Neuronal stem cell (in vitro differentiated cells): ENCODE measurements at regions not wholly inside any gene's neighbourhood (a gene's known extent, or its start where the extent isn't known, plus 50 kb on each side); places are given as distances from the start of the nearest gene placed in this dataset.

Experiments used
- DNase-seq: peaks from one replicate; pipeline ENCODE4 v3.0.0-alpha.2; 2013; ENCODE audit warnings: low spot score
- H2AFZ ChIP-seq: one replicate; pipeline ENCODE4 v1.6.1; 2013; ENCODE audit warnings: mild to moderate bottlenecking, low read length, inconsistent platforms
- H2AK5ac ChIP-seq: 2 replicates; pipeline ENCODE4 v1.6.1; 2013; ENCODE audit warnings: low read depth, mild to moderate bottlenecking, inconsistent platforms, low read length, moderate library complexity, mixed read lengths
- H2BK120ac ChIP-seq: 2 replicates; pipeline ENCODE4 v1.6.1; 2013; ENCODE audit warnings: low read depth, mild to moderate bottlenecking, inconsistent platforms, low read length, moderate library complexity, mixed read lengths
- H2BK12ac ChIP-seq: one replicate; pipeline ENCODE4 v1.6.1; 2013; ENCODE audit warnings: low read length, inconsistent platforms
- H2BK15ac ChIP-seq: 2 replicates; pipeline ENCODE4 v1.6.1; 2013; ENCODE audit warnings: mild to moderate bottlenecking, low read length, inconsistent platforms, mixed read lengths
- H2BK5ac ChIP-seq: one replicate; pipeline ENCODE4 v1.6.1; 2013; ENCODE audit warnings: inconsistent platforms, mild to moderate bottlenecking, low read length, moderate library complexity
- H3K14ac ChIP-seq: one replicate; pipeline ENCODE4 v1.6.1; 2013; ENCODE audit warnings: low read length, inconsistent platforms
- H3K18ac ChIP-seq: 2 replicates; pipeline ENCODE4 v1.6.1; 2013; ENCODE audit warnings: low read length, inconsistent platforms
- H3K23ac ChIP-seq: 2 replicates; pipeline ENCODE4 v1.6.1; 2013; ENCODE audit warnings: low read depth, mild to moderate bottlenecking, mixed read lengths, low read length, inconsistent platforms; ENCODE audit not compliant: poor library complexity
- H3K27ac ChIP-seq: replicated peaks from 3 replicates; pipeline ENCODE4 v1.5.1; 2013; ENCODE audit warnings: low read length, inconsistent platforms
- H3K27me3 ChIP-seq, 3 experiments: 2 replicates each; pipeline ENCODE4 v1.6.1; 2013; ENCODE audit warnings: low read length in 3 of 3, mild to moderate bottlenecking in 2 of 3, inconsistent platforms in 1 of 3, low read depth in 1 of 3, mixed read lengths in 1 of 3, moderate library complexity in 1 of 3; ENCODE audit not compliant: control insufficient read depth in 3 of 3, insufficient read depth in 3 of 3
- H3K36me3 ChIP-seq, 2 donors: replicated peaks in 1 of 2; 2 replicates each; pipeline ENCODE4 v1.6.1; 2013; ENCODE audit warnings: low read length in 2 of 2; ENCODE audit not compliant: control insufficient read depth in 2 of 2, insufficient read depth in 2 of 2
- H3K4ac ChIP-seq: 2 replicates; pipeline ENCODE4 v1.6.1; 2013; ENCODE audit warnings: inconsistent platforms, mild to moderate bottlenecking, low read length, moderate library complexity
- H3K4me1 ChIP-seq, 2 donors: 1 replicate in 1 of 2; 2 replicates in 1 of 2; pipeline ENCODE4 v1.6.1; 2013; ENCODE audit warnings: low read length in 2 of 2, low read depth in 1 of 2; ENCODE audit not compliant: control insufficient read depth in 2 of 2, insufficient read depth in 1 of 2
- H3K4me2 ChIP-seq: one replicate; pipeline ENCODE4 v1.6.1; 2013; ENCODE audit warnings: mild to moderate bottlenecking, low read length, inconsistent platforms; ENCODE audit not compliant: insufficient read depth, poor library complexity, severe bottlenecking
- H3K4me3 ChIP-seq, 2 donors: 2 replicates each; pipeline ENCODE4 v1.5.1; 2013; ENCODE audit warnings: low read length in 2 of 2, mild to moderate bottlenecking in 2 of 2, inconsistent platforms in 1 of 2, moderate library complexity in 1 of 2
- H3K79me1 ChIP-seq: one replicate; pipeline ENCODE4 v1.6.1; 2013; ENCODE audit warnings: low read depth, mild to moderate bottlenecking, inconsistent platforms, low read length, moderate library complexity
- H3K9ac ChIP-seq: one replicate; pipeline ENCODE4 v1.6.1; 2013; ENCODE audit warnings: mild to moderate bottlenecking, low read depth, low read length, inconsistent platforms; ENCODE audit not compliant: poor library complexity
- H3K9me3 ChIP-seq, 2 donors: replicated peaks in 1 of 2; 2 replicates each; pipeline versions ENCODE3 to v1.6.1; 2013; ENCODE audit warnings: low read length in 2 of 2, mild to moderate bottlenecking in 2 of 2, inconsistent platforms in 1 of 2, low read depth in 1 of 2, mixed read lengths in 1 of 2, moderate library complexity in 1 of 2; ENCODE audit not compliant: control insufficient read depth in 2 of 2, insufficient read depth in 1 of 2
- H4K8ac ChIP-seq: one replicate; pipeline ENCODE4 v1.6.1; 2013; ENCODE audit warnings: low read depth, mild to moderate bottlenecking, inconsistent platforms, low read length, moderate library complexity
- H4K91ac ChIP-seq: one replicate; pipeline ENCODE4 v1.6.1; 2013; ENCODE audit warnings: low read length, low read depth, mild to moderate bottlenecking, inconsistent platforms; ENCODE audit not compliant: poor library complexity
- WGBS, 2 donors: extraction: QIAGEN DNeasy Blood & Tissue Kit; methylation state at CpG; one replicate each; pipeline ENCODE4 v1.1.7; 2013; ENCODE audit warnings: missing lambda C conversion rate in 2 of 2, mixed read lengths in 1 of 2; ENCODE audit not compliant: insufficient read length in 2 of 2, insufficient replicate concordance in 1 of 2; ENCODE audit errors: extremely low coverage in 2 of 2; 5-methylcytosine and 5-hydroxymethylcytosine counted together

- peaks cover 4 to 9% of the 10 kb centered on the region in 2 donors for H3K4me1 ChIP-seq
- no peak overlapping the region for H3K14ac ChIP-seq
- no peak overlapping the region for H3K18ac ChIP-seq
- H3K4me3 ChIP-seq, result no peak overlapping the region
- H2BK15ac ChIP-seq, result no peak overlapping the region
- H3K9me3 ChIP-seq, result peaks cover 0 to 2% of the 10 kb centered on the region in 2 donors
- no peak overlapping the region for H4K8ac ChIP-seq
- no peak overlapping the region for H2BK120ac ChIP-seq
- no peak for DNase-seq
- H2BK5ac ChIP-seq, result no peak overlapping the region
- no peak overlapping the region for H2BK12ac ChIP-seq
- no peaks in the 10 kb centered on the region for H3K79me1 ChIP-seq
- H2AFZ ChIP-seq, result no peak overlapping the region
- H3K27ac ChIP-seq, result no peak overlapping the region
- H3K23ac ChIP-seq, result no peak overlapping the region
- no peaks in the 10 kb centered on the region for H3K36me3 ChIP-seq
- no CpG with 5 or more reads among the region's 3 CpGs for WGBS, 2 donors
- no peaks in the 10 kb centered on the region for H3K27me3 ChIP-seq
- no peak overlapping the region for H3K9ac ChIP-seq
- no peak overlapping the region for H3K4ac ChIP-seq
- no peak overlapping the region for H3K4me2 ChIP-seq
- H2AK5ac ChIP-seq, result no peak overlapping the region
- no peak overlapping the region for H4K91ac ChIP-seq
Measured at GRCh38 chr12:107631715-107632114, 53.9 kb upstream of the PWP1 start.

DNA sequence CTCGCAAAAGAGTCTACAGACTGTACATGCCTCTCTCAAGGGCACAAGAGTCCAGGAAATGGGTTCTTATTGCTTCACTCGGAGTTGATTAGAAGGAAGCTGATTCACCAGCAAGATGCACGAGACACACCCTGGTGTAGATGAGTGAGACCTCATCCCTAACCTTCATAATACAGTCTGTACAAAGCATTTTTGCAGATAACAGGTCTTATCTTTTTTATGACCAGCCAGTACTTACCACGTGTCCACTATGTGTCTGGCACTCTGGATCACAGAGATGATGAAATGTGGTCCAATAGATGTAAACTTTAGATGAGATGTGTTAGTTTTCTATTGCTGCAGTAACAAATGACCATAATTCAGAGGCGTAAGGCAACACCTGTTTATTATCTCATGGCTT lies 53.4 kb upstream of the PWP1 start:
- Histone ChIP-seq H2BK15ac (no peak overlapping the region), H3K14ac (no peak overlapping the region), H3K18ac (no peak overlapping the region), H3K27ac (no peak overlapping the region), H2AFZ (no peak overlapping the region), H2BK120ac (no peak overlapping the region), H4K8ac (no peak overlapping the region), H3K36me3 (no peaks in the 10 kb centered on the region), H3K9me3 (peaks cover 0 to 2% of the 10 kb centered on the region in 2 donors), H2BK5ac (no peak overlapping the region), H2AK5ac (no peak overlapping the region), H3K23ac (no peak overlapping the region), H3K4me3 (no peak overlapping the region), H3K4me2 (no peak overlapping the region), H3K9ac (no peak overlapping the region), H3K4ac (no peak overlapping the region), H3K4me1 (peaks cover 4 to 9% of the 10 kb centered on the region in 2 donors), H2BK12ac (no peak overlapping the region), H4K91ac (no peak overlapping the region), H3K79me1 (no peaks in the 10 kb centered on the region), H3K27me3 (no peaks in the 10 kb centered on the region)
- no peak for DNase-seq
- no CpG with 5 or more reads among the region's 5 CpGs for WGBS, 2 donors

DNA sequence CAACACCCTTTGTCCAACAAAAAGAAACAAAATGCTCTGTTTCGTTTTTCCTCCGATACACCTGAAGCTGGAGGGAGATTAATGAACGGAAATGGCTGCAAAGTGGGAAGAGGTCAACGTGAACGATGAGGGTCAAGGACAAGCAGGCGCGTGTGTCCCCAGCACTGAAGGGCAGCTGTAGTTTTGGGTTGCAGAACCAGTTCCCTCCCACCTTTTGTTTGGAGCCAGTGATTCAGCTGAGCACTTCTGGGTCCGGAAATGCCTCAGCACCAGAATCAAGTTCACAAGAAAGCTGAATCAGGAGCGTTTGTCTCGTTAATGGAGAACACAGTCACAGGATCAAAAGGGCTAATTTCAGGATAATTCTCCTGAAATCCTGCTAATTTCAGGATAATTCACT lies 51.1 kb upstream of the PWP1 start:
- Histone ChIP-seq H3K4me3 (no peak overlapping the region), H3K9ac (no peak overlapping the region), H3K36me3 (no peaks in the 10 kb centered on the region), H2AFZ (no peak overlapping the region), H3K79me1 (no peaks in the 10 kb centered on the region), H3K27ac (no peak overlapping the region), H2AK5ac (no peak overlapping the region), H3K23ac (no peak overlapping the region), H4K91ac (no peak overlapping the region), H3K14ac (no peak overlapping the region), H2BK12ac (no peak overlapping the region), H2BK120ac (no peak overlapping the region), H3K9me3 (peaks cover 0 to 2% of the 10 kb centered on the region in 2 donors), H4K8ac (no peak overlapping the region), H3K4me2 (no peak overlapping the region), H3K27me3 (no peaks in the 10 kb centered on the region), H2BK5ac (no peak overlapping the region), H3K4ac (no peak overlapping the region), H3K4me1 (peaks cover 4 to 9% of the 10 kb centered on the region in 2 donors), H3K18ac (no peak overlapping the region), H2BK15ac (no peak overlapping the region)
- WGBS, 2 donors, result no CpG with 5 or more reads among the region's 10 CpGs
- DNase-seq, result no peak

- Histone ChIP-seq H3K79me1 (no peaks in the 10 kb centered on the region), H3K23ac (no peak overlapping the region), H3K27ac (no peak overlapping the region), H2AK5ac (no peak overlapping the region), H3K9ac (no peak overlapping the region), H2BK5ac (no peak overlapping the region), H3K4ac (no peak overlapping the region), H3K14ac (no peak overlapping the region), H2BK12ac (no peak overlapping the region), H3K27me3 (no peaks in the 10 kb centered on the region), H4K91ac (no peak overlapping the region), H3K4me1 (peaks cover 4 to 9% of the 10 kb centered on the region in 2 donors), H3K18ac (peak overlapping the region; percentile 15), H2BK15ac (no peak overlapping the region), H3K9me3 (peaks cover 0 to 2% of the 10 kb centered on the region in 2 donors), H3K36me3 (no peaks in the 10 kb centered on the region), H2AFZ (peak overlapping the region; percentile 70), H2BK120ac (no peak overlapping the region), H4K8ac (no peak overlapping the region), H3K4me2 (no peak overlapping the region), H3K4me3 (no peak overlapping the region)
- DNase-seq, result no peak
- no CpG with 5 or more reads among the region's 8 CpGs for WGBS, 2 donors
Measured at GRCh38 chr12:107635139-107635538, 50.5 kb upstream of the PWP1 start.
